MCF 10A (cell line): ENCODE measurements at regions not wholly inside any gene's neighbourhood (a gene's known extent, or its start where the extent isn't known, plus 50 kb on each side); places are given as distances from the start of the nearest gene placed in this dataset.

ENCODE experiments used
- BruUV-seq: library from RNA; stranded (reverse); fragments of 400-500 nt; replicated peaks from 2 replicates; lab custom pipeline; 2021; lab: Mats Ljungman, UMichigan
- CTCF ChIA-PET: fragments of 300-600 bp; sonication (Branson Sonifier 250); formaldehyde crosslinking; extraction: SDS; loops from one replicate; lab custom pipeline; 2021; ENCODE audit warnings: antibody characterized with exemption, inconsistent platforms; lab: Yijun Ruan, JAX
- POLR2A ChIA-PET: fragments of 300-600, 350-650 bp; sonication (Branson Sonifier 250); formaldehyde crosslinking; extraction: SDS; loops from one replicate; lab custom pipeline; 2020; ENCODE audit warnings: antibody characterized with exemption, inconsistent platforms; lab: Yijun Ruan, JAX
- DNase-seq: peaks from one replicate; pipeline ENCODE4 v3.0.0-alpha.2; 2018; ENCODE audit not compliant: unreplicated experiment
- H3K27ac Mint-ChIP-seq: one replicate; pipeline ENCODE4 v1.8.0; 2022; ENCODE audit warnings: mild to moderate bottlenecking, low read depth, mixed read lengths; ENCODE audit not compliant: unreplicated experiment
- H3K27me3 Mint-ChIP-seq: one replicate; pipeline ENCODE4 v1.8.0; 2022; ENCODE audit warnings: mixed read lengths; ENCODE audit not compliant: insufficient read depth, unreplicated experiment
- H3K36me3 Mint-ChIP-seq: one replicate; pipeline ENCODE4 v1.8.0; 2022; ENCODE audit warnings: mild to moderate bottlenecking, moderate library complexity, mixed read lengths; ENCODE audit not compliant: insufficient read depth, unreplicated experiment
- H3K4me1 Mint-ChIP-seq: one replicate; pipeline ENCODE4 v1.8.0; 2022; ENCODE audit warnings: mixed read lengths; ENCODE audit not compliant: insufficient read depth, unreplicated experiment
- H3K4me3 Mint-ChIP-seq: one replicate; pipeline ENCODE4 v1.8.0; 2022; ENCODE audit warnings: mild to moderate bottlenecking, moderate library complexity, mixed read lengths; ENCODE audit not compliant: unreplicated experiment
- H3K9me3 Mint-ChIP-seq: one replicate; pipeline ENCODE4 v1.8.0; 2022; ENCODE audit warnings: mixed read lengths; ENCODE audit not compliant: unreplicated experiment
- CTCF ChIP-seq: fragments of 200-600 bp; IDR thresholded peaks from one replicate; pipeline ENCODE4 v1.8.0; 2022; ENCODE audit warnings: antibody characterized with exemption, mild to moderate bottlenecking; ENCODE audit not compliant: unreplicated experiment
- intact Hi-C: fragments of 100-400 bp; cut with micrococcal nuclease; formaldehyde crosslinking; loops from 2 replicates; pipeline ENCODE4 v1.14.1; 2022

- ChIA-PET CTCF (interaction anchor here (0.6 kb wide), 1 partner anchor 370 kb away, joined by 3 read pairs; no protein-coding TSS in a partner anchor), POLR2A (no interaction called here)
- TF ChIP-seq CTCF, result no peak
- peaks cover 13% of the 10 kb centered on the region for H3K27me3 Mint-ChIP-seq
- no peaks in the 10 kb centered on the region for H3K9me3 Mint-ChIP-seq
- H3K36me3 Mint-ChIP-seq, result no peaks in the 10 kb centered on the region
- H3K27ac Mint-ChIP-seq, result no peak overlapping the region
- BruUV-seq, result no TSS peak
- no peak for DNase-seq
- H3K4me3 Mint-ChIP-seq, result no peak overlapping the region
- peaks cover 11% of the 10 kb centered on the region for H3K4me1 Mint-ChIP-seq
- intact Hi-C loops, result no loop called here
Measured at GRCh38 chr9:134540276-134541096, 101.1 kb upstream of the COL5A1 start.

GRCh38 chr9:134541097-134541747 is 100.4 kb upstream of the COL5A1 start:
- no peak for DNase-seq
- H3K27ac Mint-ChIP-seq, result no peak overlapping the region
- peaks cover 7% of the 10 kb centered on the region for H3K4me1 Mint-ChIP-seq
- H3K36me3 Mint-ChIP-seq, result no peaks in the 10 kb centered on the region
- intact Hi-C loops, result no loop called here
- H3K27me3 Mint-ChIP-seq, result peaks cover 13% of the 10 kb centered on the region
- H3K9me3 Mint-ChIP-seq, result no peaks in the 10 kb centered on the region
- POLR2A ChIA-PET, result no interaction called here
- no TSS peak for BruUV-seq
- no peak overlapping the region for H3K4me3 Mint-ChIP-seq
- CTCF ChIA-PET, result interaction anchor here (0.6 kb wide), 1 partner anchor 371 kb away, joined by 3 read pairs; no protein-coding TSS in a partner anchor
- no peak for TF ChIP-seq CTCF

- no TSS peak for BruUV-seq
- TF ChIP-seq CTCF, result no peak
- Mint-ChIP-seq H3K4me3 (no peak overlapping the region), H3K27ac (no peak overlapping the region), H3K36me3 (no peaks in the 10 kb centered on the region), H3K4me1 (no peaks in the 10 kb centered on the region), H3K27me3 (peaks cover 13% of the 10 kb centered on the region), H3K9me3 (no peaks in the 10 kb centered on the region)
- CTCF ChIA-PET, result no interaction called here
- POLR2A ChIA-PET, result no interaction called here
- intact Hi-C loops, result no loop called here
- peak; percentile 40 for DNase-seq
Measured at GRCh38 chr9:134544388-134545214, 97.0 kb upstream of the COL5A1 start.

GRCh38 chr9:134545215-134545542 is 96.4 kb upstream of the COL5A1 start:
- DNase-seq, result no peak
- intact Hi-C loops, result no loop called here
- H3K9me3 Mint-ChIP-seq, result no peaks in the 10 kb centered on the region
- ChIA-PET CTCF (no interaction called here), POLR2A (no interaction called here)
- H3K4me3 Mint-ChIP-seq, result no peak overlapping the region
- no peak for TF ChIP-seq CTCF
- H3K27ac Mint-ChIP-seq, result no peak overlapping the region
- peaks cover 13% of the 10 kb centered on the region for H3K27me3 Mint-ChIP-seq
- no peaks in the 10 kb centered on the region for H3K36me3 Mint-ChIP-seq
- no TSS peak for BruUV-seq
- no peaks in the 10 kb centered on the region for H3K4me1 Mint-ChIP-seq
